Renal pelvis (tissue), 1 donor: ENCODE measurements at regions not wholly inside any gene's neighbourhood (a gene's known extent, or its start where the extent isn't known, plus 50 kb on each side); places are given as distances from the start of the nearest gene placed in this dataset.
"Not testable (repeated sequence)": the region's sequence is repeated elsewhere in the genome, so short reads cannot be mapped to it uniquely, and the experiment has no call there.

Experiments used
- DNase-seq: peaks from one replicate; pipeline ENCODE4 v3.0.0-alpha.2; 2013

GRCh38 chr14:105600939-105601359 lies 74.6 kb downstream of the TMEM121 start:
- DNase-seq, result no peak

GRCh38 chr14:105601360-105602242 lies 75.2 kb downstream of the TMEM121 start:
- no peak for DNase-seq

GRCh38 chr14:105602243-105602750 lies 75.9 kb downstream of the TMEM121 start:
- DNase-seq, result no peak

GRCh38 chr14:105602799-105603793 lies 76.7 kb downstream of the TMEM121 start:
- no peak for DNase-seq

- DNase-seq, result not testable (repeated sequence)
These were observed 78.4 kb downstream of the TMEM121 start for GRCh38 chr14:105604531-105605463.

- no peak for DNase-seq
These were observed 79.3 kb downstream of the TMEM121 start for GRCh38 chr14:105605464-105606304.

- DNase-seq, result not testable (repeated sequence)
These were observed 80.1 kb downstream of the TMEM121 start for GRCh38 chr14:105606305-105606975.

GRCh38 chr14:105607025-105607424 lies 80.6 kb downstream of the TMEM121 start:
- not testable (repeated sequence) for DNase-seq

- not testable (repeated sequence) for DNase-seq
These were observed 88.6 kb downstream of the TMEM121 start for GRCh38 chr14:105614987-105615386.

- not testable (repeated sequence) for DNase-seq
These were observed 89.8 kb downstream of the TMEM121 start for GRCh38 chr14:105615986-105616801.

GRCh38 chr14:105616802-105617192 lies 90.4 kb downstream of the TMEM121 start:
- no peak for DNase-seq

GRCh38 chr14:105617201-105617777 lies 90.9 kb downstream of the TMEM121 start:
- no peak for DNase-seq

- DNase-seq, result not testable (repeated sequence)
These were observed 91.4 kb downstream of the TMEM121 start for GRCh38 chr14:105617805-105618204.

GRCh38 chr14:105619324-105619723 lies 92.9 kb downstream of the TMEM121 start:
- not testable (repeated sequence) for DNase-seq

- not testable (repeated sequence) for DNase-seq
These were observed 93.9 kb downstream of the TMEM121 start for GRCh38 chr14:105620178-105620864.

GRCh38 chr14:105620865-105621471 lies 94.6 kb downstream of the TMEM121 start:
- not testable (repeated sequence) for DNase-seq
